Mucosa of rectum (tissue), 2 donors: ENCODE measurements at regions not wholly inside any gene's neighbourhood (a gene's known extent, or its start where the extent isn't known, plus 50 kb on each side); places are given as distances from the start of the nearest gene placed in this dataset.
"Not testable (repeated sequence)": the region's sequence is repeated elsewhere in the genome, so short reads cannot be mapped to it uniquely, and the experiment has no call there.

Source experiments
- H3K27ac ChIP-seq, 2 donors: one replicate each; pipeline ENCODE4 v1.7.0; 2013; ENCODE audit warnings: inconsistent platforms in 2 of 2, low read depth in 2 of 2, low read length in 2 of 2
- H3K27me3 ChIP-seq, 2 donors: one replicate each; pipeline ENCODE4 v1.7.0; 2013; ENCODE audit warnings: low read length in 2 of 2; ENCODE audit not compliant: control insufficient read depth in 2 of 2, insufficient read depth in 2 of 2
- H3K36me3 ChIP-seq, 2 donors: one replicate each; pipeline ENCODE4 v1.7.0; 2013; ENCODE audit warnings: low read length in 2 of 2; ENCODE audit not compliant: control insufficient read depth in 2 of 2, insufficient read depth in 2 of 2
- H3K4me1 ChIP-seq, 2 donors: one replicate each; pipeline ENCODE4 v1.7.0; 2013; ENCODE audit warnings: low read length in 2 of 2, mild to moderate bottlenecking in 1 of 2; ENCODE audit not compliant: control insufficient read depth in 2 of 2, insufficient read depth in 2 of 2
- H3K4me3 ChIP-seq, 2 donors: one replicate each; pipeline ENCODE4 v1.7.0; 2013; ENCODE audit warnings: low read length in 2 of 2
- H3K9ac ChIP-seq, 2 donors: one replicate each; pipeline ENCODE4 v1.7.0; 2013; ENCODE audit warnings: low read length in 2 of 2, low read depth in 1 of 2, mild to moderate bottlenecking in 1 of 2
- H3K9me3 ChIP-seq, 2 donors: one replicate each; pipeline ENCODE4 v1.7.0; 2013; ENCODE audit warnings: low read length in 2 of 2; ENCODE audit not compliant: control insufficient read depth in 2 of 2
- donor health status: healthy.
- donor health status: Normal muscosa, but diverticular disease.

- Histone ChIP-seq H3K36me3 (no peaks in the 10 kb centered on the region), H3K4me3 (no peak overlapping the region), H3K9ac (no peak overlapping the region), H3K27ac (no peak overlapping the region), H3K9me3 (peaks cover 0 to 2% of the 10 kb centered on the region in 2 donors), H3K27me3 (no peaks in the 10 kb centered on the region), H3K4me1 (no peaks in the 10 kb centered on the region)
Measured at GRCh38 chr6:169918239-169918953, 167.0 kb downstream of the ERMARD start.

GRCh38 chr6:169917153-169917552 lies 165.7 kb downstream of the ERMARD start:
- H3K9ac ChIP-seq: no peak overlapping the region
- no peaks in the 10 kb centered on the region for H3K4me1 ChIP-seq
- no peak overlapping the region for H3K4me3 ChIP-seq
- H3K27ac ChIP-seq: no peak overlapping the region
- H3K9me3 ChIP-seq: peaks cover 0 to 2% of the 10 kb centered on the region in 2 donors
- no peaks in the 10 kb centered on the region for H3K27me3 ChIP-seq
- H3K36me3 ChIP-seq: no peaks in the 10 kb centered on the region

GRCh38 chr6:169915769-169916550 lies 164.5 kb downstream of the ERMARD start:
- Histone ChIP-seq H3K27ac (no peak overlapping the region), H3K9me3 (no peaks in the 10 kb centered on the region), H3K36me3 (no peaks in the 10 kb centered on the region), H3K27me3 (no peaks in the 10 kb centered on the region), H3K9ac (no peak overlapping the region), H3K4me1 (no peaks in the 10 kb centered on the region), H3K4me3 (no peak overlapping the region)

GRCh38 chr6:169913745-169914144 lies 162.3 kb downstream of the ERMARD start:
- not testable (repeated sequence) for H3K9me3 ChIP-seq, H3K4me1 ChIP-seq

GRCh38 chr6:169913096-169913638 lies 161.7 kb downstream of the ERMARD start:
- Histone ChIP-seq H3K27ac (no peak overlapping the region), H3K9me3 (no peaks in the 10 kb centered on the region), H3K4me1 (no peaks in the 10 kb centered on the region), H3K27me3 (no peaks in the 10 kb centered on the region), H3K9ac (no peak overlapping the region), H3K36me3 (no peaks in the 10 kb centered on the region), H3K4me3 (no peak overlapping the region)

More at GRCh38 chr6:169913745-169914144, 162.3 kb downstream of the ERMARD start:
- not testable (repeated sequence) for H3K27me3 ChIP-seq, H3K4me3 ChIP-seq, H3K27ac ChIP-seq, H3K9ac ChIP-seq, H3K36me3 ChIP-seq

- H3K4me3 ChIP-seq: no peak overlapping the region
- H3K36me3 ChIP-seq: no peaks in the 10 kb centered on the region
- no peak overlapping the region for H3K9ac ChIP-seq
- no peaks in the 10 kb centered on the region for H3K4me1 ChIP-seq
- H3K9me3 ChIP-seq: no peaks in the 10 kb centered on the region
- H3K27ac ChIP-seq: no peak overlapping the region
- no peaks in the 10 kb centered on the region for H3K27me3 ChIP-seq
Measured at GRCh38 chr6:169912266-169913095, 161.1 kb downstream of the ERMARD start.

GRCh38 chr6:169911264-169912263 lies 160.1 kb downstream of the ERMARD start:
- no peaks in the 10 kb centered on the region for H3K27me3 ChIP-seq
- H3K36me3 ChIP-seq: no peaks in the 10 kb centered on the region
- H3K4me1 ChIP-seq: no peaks in the 10 kb centered on the region
- no peaks in the 10 kb centered on the region for H3K9me3 ChIP-seq
- H3K27ac ChIP-seq: no peak overlapping the region
- no peak overlapping the region for H3K9ac ChIP-seq
- no peak overlapping the region for H3K4me3 ChIP-seq

- H3K27me3 ChIP-seq: no peaks in the 10 kb centered on the region
Measured at GRCh38 chr6:169909113-169909512, 157.7 kb downstream of the ERMARD start.

GRCh38 chr6:169908403-169908933 lies 157.0 kb downstream of the ERMARD start:
- no peaks in the 10 kb centered on the region for H3K36me3 ChIP-seq
- H3K4me1 ChIP-seq: peaks cover 0 to 6% of the 10 kb centered on the region in 2 donors
- H3K9ac ChIP-seq: no peak overlapping the region
- no peak overlapping the region for H3K27ac ChIP-seq
- no peaks in the 10 kb centered on the region for H3K27me3 ChIP-seq
- no peaks in the 10 kb centered on the region for H3K9me3 ChIP-seq
- no peak overlapping the region for H3K4me3 ChIP-seq

More at GRCh38 chr6:169909113-169909512, 157.7 kb downstream of the ERMARD start:
- H3K36me3 ChIP-seq: no peaks in the 10 kb centered on the region
- peaks cover 0 to 6% of the 10 kb centered on the region in 2 donors for H3K4me1 ChIP-seq
- H3K27ac ChIP-seq: no peak overlapping the region
- H3K9me3 ChIP-seq: no peaks in the 10 kb centered on the region
- no peak overlapping the region for H3K9ac ChIP-seq
- H3K4me3 ChIP-seq: no peak overlapping the region
